ENCODE measurements at regions not wholly inside any gene's neighbourhood (a gene's known extent, or its start where the extent isn't known, plus 50 kb on each side); places are given as distances from the start of the nearest gene placed in this dataset.

- no peak for TF ChIP-seq CTCF (conservative IDR thresholded peaks at IDR 0.05; ENCODE audit: low read depth, low read length)
- no peak for TF ChIP-seq EZH2 (IDR thresholded peaks at IDR 0.05; ENCODE audit: low read length, unreplicated experiment)
- TF ChIP-seq EZH2phosphoT487 (IDR thresholded peaks at IDR 0.05; ENCODE audit: borderline replicate concordance, low read length) = no peak
Observed at GRCh38 chr9:107789001-107789700, 299.6 kb upstream of the KLF4 start.
